ENCODE measurements at regions not wholly inside any gene's neighbourhood (a gene's known extent, or its start where the extent isn't known, plus 50 kb on each side); places are given as distances from the start of the nearest gene placed in this dataset.
"Not testable (repeated sequence)": the region's sequence is repeated elsewhere in the genome, so short reads cannot be mapped to it uniquely, and the experiment has no call there.

DNA sequence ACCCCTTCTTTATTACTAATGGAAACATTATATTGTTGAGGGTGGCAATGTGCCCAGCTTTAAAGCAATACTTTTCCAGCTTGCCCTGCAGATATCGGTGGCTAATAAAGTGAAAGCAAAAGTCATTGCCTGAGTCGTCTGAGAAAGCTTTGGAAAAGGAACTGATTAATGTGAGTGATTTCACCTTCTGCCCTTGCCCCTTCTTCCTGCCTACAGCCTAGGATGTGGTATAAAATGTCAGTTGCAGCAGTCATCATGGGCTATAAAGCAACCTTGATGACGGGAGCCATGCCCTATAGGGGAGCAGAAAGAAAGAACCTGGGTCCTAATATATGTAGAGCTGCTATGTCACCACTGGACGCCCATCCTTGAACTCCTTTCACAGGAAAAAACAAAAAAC is 132.4 kb upstream of the USP9X start:
- peak; percentile 38 for DNase-seq

DNA sequence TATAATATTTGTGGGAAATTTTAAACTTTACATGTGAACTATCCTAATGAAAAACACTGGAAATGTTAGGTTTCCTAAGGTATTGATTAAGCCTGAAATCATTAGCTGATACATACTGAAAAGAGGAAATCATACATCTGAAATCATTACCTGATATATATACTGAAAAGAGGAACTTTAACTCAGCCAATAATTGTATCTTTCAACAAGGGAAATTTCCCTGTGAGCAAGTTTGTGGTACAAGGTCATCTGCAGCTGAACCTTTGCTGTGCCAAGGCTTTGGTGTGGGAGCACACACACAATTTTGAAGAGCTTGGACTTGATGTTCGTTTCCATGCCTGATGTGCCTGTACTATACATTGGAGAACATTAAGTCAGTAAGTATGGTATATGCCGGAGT is 131.9 kb upstream of the USP9X start:
- no peak for DNase-seq

DNA sequence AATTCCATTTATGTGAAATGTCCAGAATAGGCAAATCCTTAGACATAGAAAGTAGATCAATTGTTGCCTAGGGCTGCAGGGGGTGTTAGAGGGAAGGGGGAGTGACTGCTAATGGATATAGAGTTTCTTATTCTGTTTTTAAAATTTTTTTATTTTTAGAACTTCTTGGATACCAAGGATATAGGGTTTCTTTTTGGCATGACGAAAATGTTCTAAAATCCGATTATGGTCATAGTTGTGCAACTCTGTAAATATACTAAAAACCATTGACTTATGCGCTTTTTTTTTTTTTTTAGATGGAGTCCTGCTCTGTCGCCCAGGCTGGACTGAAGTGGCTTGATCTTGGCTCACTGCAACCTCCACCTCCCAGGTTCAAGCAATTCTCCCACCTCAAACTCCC is 125.2 kb upstream of the USP9X start:
- DNase-seq = no peak

DNA sequence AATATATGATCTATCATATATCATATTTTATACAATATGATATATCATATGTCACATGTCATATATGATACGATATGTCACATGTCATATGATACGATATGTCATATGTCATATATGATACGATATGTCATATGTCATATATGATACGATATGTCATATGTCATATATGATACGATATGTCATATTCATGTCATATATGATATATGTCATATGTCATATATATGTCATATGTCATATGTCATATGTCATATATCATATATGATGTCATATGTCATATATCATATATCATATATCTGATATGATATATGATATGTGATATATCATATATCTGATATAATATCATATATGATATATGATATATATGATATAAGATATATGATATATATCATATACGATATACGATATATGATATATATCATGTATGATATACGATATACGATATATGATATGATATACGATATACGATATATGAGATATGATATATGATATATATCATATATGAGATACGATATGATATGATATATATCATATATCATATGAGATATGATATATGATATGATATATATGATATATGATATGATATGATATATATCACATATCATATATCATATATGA is 122.3 kb upstream of the USP9X start:
- DNase-seq = no peak

DNA sequence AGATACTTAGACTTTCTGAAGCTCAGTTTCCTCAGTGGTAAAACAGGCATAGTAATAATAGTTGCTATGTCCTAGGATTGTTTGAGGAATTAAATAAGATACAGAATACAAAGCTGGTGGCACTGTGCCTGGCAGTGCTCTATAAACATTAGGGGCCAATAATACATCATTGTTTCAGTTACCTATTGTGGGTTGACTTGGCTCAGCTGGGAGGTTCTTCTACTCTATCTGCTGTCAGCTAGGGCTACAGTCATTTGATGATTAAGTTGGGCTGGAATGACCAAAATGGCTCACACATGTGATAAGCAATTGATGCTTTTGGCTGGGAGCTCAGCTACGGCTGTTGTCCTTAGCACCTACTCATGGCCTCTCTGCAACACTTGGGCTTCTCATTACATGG is 121.2 kb upstream of the USP9X start:
- no peak for DNase-seq

DNA sequence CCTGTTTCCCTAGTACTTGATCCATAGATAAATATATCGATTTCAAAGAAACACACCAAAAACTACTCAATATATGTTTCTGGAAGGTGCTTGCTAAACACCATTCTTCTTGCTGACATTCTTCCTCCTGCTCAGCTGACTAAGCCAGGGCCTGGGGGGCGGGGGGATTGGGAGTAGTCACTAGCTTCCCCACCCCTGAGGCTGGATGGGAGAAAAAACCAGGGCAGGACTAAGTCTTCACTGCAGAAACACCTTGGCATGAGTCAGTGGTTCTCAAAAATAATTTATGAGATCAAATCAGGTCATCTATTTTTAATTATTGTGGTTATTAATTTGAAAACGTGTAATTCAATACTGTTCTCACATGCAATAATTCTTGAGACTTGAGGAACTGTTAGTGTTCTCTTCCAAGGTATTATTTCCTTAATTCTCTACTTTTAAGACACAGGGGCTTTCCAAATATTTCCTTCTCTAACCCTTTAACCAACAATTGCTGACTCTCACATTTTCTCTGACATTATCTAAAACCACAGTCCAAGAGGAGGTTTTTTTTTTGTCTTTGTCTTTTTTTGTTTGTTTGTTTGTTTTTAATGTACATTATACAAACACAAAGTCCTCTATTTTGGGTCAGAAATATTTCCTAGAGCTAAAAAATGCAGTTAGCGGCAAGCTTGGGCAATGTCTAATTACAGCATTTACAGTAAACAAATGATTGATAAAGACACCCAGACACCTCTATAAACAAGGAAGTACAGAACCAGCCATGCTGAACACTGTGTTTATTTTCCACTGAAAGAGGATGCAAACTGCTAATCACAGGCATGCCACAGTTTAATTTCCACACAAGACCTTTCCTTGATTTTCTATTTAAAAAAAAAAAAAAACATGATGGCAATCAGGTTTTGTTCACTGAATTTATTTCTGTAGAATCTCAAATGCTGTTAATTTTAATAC is 120.3 kb upstream of the USP9X start:
- no peak for DNase-seq

DNA sequence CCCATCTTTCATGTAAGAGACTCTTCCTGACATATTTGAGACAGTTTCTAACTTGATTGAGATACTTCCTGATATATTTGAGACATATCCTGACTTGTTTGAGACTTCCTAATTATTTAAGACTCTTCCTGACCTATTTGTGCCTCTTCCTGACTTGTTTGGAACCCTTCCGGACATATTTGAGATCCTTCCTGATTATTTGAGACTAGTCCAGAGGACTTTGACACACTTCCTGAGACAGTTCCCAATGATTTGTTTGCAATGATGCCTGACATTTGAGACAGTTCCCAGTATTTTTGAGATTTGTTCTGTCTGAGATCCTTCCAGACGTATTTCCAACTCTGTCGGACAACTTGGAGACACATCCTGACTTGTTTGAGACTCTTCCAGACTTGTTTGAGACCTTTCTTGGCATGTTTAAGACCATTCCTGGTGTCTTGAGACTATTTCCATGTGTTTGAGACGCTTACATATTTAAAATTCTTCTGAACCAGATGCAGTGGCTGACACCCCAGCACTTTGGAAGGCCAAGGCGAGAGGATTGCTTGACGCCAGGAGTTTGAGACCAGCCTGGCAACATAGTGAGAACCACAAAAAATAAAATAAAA is 118.9 kb upstream of the USP9X start:
- no peak for DNase-seq

DNA sequence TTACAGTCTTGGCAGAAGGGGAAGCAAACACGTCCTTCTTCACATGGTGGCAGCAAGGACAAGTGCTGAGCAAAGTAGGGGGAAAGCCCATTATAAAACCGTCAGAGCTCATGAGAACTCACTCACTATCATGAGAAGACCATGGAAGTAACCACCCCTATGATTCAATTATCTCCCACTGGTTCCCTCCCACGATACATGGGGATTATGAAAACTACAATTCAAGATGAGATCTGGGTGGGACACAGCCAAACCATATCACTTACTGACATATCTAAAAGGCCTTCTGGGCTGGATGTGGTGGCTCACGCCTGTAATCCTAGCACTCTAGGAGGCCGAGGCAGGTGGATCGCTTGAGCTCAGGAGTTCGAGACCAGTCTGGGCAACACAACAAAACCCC is 117.1 kb upstream of the USP9X start:
- DNase-seq = no peak

DNA sequence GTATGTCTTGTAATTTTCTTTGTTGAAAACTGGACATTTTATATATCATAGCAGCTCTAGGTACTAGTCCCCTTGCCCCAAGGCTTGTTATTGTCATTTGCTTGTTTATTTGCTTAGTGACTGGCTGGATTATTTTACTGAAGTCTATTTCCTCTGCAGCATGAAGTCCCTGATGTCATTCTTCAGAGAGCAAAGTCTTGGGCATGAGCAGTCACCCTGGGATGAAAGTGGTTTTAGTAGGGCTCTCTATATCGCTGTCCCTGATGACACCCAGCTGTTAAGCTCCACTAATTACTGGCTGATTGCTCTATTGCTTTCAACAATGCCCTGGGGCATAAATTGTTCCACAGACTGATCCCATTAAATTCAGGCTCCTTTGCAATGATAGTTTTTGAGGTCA is 113.5 kb upstream of the USP9X start:
- DNase-seq = no peak

DNA sequence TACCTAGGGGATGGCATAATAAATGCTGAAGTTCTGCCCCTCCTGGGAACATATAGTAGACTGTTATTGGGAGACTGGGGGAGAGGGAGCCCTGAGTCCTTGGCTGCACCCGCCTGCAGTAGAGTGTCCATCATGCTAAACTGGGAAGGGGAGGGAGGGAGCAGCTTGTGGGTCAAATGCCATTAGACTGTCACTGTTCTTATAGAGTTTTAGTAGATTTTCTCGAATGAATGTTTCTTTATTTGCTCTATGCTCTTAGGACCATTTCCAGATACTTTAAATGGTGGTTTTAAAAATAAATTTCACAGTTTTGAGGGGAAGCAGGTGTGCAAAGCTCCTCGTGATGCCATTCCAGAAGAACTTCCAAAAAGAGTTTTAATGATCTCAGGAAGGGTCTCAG is 111.6 kb upstream of the USP9X start:
- no peak for DNase-seq

DNA sequence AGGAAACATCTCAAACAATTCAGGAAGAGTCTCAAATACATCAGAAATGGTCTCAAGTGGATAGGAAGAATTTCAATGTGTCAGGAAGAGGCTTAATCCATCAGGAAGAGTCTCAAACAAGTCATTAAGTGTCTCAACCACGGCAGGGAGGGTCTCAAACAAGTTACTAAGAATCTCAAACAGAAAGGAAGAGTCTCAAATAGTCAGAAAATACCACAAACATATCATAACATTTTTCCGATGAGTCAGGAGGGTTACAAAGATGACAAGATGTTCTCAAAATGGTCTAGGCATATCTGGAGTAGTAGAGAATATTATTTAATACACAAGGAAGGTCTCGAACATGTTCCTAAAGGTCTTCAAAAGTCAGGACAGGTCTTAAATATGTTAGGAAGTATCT is 109.3 kb upstream of the USP9X start:
- no peak for DNase-seq

DNA sequence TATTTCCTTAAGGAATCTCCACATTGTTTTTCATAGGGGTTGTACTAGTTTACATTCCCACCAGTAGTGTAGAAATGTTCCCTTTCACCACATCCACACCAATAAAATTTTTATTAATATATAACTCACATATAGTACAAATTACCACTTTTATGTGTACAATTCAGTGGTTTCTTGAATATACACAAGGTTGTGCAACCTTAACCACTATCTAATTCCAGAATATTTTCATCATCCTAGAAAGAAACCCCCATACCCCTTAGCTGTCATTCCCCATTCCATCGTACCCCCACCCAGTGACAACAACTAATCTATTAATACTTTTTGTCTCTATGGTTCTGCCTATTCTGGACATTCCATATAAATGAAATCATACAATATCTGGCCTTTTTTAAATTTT is 108.3 kb upstream of the USP9X start:
- DNase-seq = no peak

DNA sequence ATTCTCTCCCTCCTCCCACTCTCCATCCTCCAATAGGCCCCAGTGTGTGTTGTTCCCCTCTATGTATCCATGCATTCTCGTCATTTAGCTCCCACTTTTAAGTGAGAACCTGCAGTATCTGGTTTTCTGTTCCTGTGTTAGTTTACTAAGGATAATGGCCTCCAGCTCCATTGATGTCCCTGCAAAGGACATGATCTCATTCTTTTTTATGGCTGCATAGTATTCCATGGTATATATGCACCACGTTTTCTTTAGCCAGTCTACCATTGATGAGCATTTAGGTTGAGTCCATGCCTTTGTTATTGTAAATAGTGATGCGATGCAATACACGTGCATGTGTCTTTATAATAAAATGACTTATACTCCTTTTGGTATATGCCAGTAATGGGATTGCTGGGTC is 100.3 kb upstream of the USP9X start:
- no peak for DNase-seq

DNA sequence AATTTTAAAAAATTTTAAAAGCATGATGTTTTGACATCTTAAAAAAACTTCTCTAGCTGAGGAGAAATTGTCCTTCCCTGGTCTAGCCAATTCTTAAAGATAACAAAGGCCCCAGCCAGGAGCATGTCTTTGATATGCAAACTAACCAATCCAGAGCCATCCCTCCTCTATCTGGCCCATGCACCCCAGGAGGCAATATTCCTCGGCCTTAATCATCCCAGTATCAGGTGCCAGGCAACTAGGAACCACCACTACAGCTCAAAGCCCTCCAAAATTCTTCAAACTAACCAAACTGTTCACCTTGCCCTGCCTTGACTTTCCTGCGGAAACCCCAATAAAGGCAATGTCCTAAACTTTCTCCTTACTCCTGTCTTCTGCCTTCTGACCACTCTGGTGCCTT is 97.8 kb upstream of the USP9X start:
- no peak for DNase-seq

DNA sequence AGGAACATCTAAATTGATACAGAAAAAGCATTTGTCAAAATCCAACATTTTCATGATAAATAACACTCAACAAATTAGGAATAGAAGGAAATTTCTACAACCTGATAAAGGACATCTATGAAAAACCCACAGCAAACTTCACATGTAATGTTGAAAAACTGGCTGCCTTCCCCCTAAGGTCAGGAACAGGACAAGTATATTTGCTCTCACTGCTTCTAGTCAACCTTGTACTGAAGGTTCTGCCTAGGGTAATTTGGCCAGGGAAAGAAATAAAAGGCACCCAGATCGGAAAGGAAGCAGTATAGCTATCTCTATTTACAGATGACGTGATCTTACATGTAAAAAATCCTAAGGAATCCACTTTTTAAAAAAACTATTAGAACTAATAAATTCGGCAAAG is 97.1 kb upstream of the USP9X start:
- no peak for DNase-seq

DNA sequence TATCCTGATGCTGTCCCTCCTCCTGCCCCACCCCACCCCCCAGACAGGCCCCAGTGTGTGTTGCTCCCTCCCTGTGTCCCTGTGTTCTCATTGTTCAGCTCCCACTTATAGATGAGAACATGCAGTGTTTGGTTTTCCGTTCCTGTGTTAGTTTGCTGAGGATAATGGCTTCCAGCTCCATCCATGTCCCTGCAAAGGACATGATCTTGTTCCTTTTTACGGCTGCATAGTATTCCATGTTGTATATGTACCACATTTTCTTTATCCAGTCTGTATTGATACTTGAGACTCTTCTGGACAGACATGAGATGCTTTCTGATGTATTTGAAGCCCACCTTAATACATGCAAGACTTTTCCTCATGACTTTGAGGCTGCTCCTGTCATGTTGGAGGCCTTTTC is 91.8 kb upstream of the USP9X start:
- DNase-seq = not testable (repeated sequence)

DNA sequence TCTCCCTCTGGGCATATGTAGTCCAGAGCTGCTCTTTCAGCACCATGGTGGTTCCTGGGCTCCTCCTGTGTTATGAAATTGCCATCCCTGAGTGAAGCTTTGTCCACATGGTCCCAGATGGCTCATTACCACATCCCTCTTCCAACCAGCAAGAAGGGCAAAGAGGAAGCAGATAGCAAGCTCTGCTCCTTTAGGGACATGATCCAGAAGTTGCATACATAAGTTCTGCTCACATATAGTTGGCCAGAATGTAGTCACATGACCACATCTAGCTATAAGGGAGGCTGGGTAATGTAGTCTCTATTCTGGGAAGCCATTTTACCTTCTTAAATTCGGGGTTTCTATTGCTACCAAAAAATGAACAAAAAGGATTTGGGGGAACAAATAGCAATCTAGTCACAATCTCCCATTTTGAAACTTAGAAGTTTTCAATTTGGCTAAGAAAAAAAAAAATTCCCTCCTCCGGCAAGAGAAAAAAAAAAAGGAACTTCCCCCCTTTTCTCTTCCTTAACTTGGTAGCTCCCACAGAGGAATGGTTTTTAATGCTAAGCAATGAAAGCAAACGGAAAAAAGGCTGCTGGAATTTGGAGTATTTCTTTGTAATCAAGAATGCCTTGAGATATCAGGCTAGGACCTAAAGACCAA is 88.2 kb upstream of the USP9X start:
- no peak for DNase-seq

DNA sequence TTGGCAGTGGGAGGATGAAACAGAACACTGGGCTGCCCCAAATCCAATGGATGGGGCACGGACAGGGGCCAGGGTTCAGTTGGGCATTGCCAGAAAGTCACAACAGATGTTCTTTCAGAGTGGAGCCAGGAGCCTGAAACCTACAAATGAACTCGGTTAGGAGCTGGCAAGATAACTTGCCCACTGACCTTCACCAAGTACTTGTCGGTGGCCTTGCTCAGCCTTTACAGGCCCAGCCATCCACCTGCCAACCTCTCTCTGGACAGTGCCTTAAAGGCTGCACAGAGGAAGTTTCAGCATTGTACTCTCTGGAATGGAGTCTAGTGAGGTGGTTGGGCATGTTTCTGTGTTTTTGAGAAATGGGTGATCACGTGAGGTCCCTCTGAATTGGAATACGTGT is 87.1 kb upstream of the USP9X start:
- no peak for DNase-seq

DNA sequence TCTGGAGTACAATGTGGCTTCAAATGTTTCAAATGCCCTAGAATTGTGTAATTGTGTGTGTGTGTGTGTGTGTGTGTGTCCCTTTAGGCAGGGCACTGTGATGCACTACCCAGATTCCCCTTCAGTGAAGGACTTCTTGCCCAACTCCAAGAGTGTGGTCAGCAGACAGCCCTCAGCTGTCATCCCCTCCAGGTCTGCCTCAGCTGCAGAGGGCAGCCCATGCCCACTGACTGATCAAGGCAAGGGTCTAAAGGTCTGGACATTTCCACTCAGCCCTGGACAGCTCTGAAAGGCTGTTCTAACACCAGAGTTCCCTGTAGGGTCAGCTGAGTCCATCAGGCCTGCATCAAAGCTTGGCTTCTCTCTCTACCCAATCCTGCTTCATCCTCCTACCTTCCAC is 83.9 kb upstream of the USP9X start:
- DNase-seq = no peak

DNA sequence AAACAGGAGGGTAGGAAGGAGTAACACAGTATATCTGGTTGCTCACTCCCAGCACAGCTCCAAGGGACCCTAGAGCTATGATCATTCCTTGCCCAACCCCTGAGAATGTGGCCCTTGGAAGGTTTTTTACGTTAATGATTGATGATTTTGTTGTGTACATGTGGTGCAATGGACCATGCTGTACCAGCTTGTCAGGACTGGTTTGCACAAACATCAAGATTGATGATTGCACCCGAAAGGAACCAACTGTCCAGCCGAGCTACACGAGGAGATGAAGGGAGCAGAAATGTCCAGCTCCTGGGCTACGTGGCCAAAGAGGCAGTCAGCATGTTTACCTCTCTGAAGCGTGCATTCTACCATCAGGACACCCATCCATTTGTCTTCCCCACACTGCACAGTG is 83.2 kb upstream of the USP9X start:
- DNase-seq = no peak

DNA sequence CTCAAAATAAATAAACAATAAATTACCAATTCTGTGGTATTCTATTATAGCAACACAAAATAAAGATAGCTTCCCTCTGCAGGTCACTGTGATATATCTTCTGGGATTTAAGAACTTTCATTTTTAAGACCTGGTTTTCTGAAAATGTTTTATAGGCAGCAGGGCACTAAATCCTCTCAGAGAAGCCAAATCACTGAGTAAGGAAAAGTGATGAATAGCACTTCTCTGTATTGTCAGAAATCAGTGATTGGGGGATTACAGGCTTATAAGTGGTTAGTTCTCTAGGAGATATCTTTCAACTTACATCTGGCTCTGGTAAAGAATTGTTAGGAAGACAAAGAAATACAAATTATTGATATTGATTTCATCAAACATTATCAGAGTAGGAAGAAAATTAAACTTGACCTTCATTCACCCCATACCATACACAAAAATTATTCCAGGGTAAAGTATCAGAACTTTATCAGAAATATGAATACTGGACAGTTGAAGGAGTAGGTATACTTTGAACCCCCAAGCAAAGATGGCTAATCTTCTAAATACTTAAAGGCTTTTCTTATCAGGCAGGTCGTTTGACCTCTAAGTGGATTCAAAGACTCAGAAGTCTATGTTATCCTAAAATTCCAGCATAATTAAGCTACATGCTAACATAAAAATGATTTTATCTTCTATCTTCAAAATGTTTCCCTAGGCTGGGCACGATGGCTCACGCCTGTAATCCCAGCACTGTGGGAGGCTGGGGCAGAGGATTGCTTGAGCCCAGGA is 81.6 kb upstream of the USP9X start:
- no peak for DNase-seq

DNA sequence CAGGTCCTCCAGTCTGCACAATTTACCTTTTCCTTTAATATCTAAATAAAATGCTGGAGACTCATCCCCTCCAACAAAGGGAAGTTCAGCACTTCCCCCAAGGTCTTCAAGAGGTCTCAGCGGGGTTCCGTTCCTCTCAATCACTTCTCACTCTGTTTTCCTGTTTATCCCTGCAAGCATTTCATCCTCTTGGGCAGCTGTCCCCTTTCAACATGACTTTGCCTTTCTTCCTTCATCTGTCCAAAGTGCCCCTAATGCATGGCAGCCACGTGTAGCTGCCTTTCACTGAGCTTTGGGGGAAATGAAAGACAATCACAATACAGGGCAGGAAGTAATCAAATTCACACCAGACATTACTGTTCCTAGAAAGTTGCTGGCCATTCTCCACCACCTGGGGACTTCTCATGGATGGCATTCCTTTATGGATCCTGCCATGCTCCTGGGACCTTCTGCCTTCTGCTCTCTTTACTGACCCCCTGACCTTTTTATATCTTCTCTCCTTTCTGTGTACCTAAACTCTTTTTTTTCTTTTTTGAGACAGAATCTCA is 79.7 kb upstream of the USP9X start:
- no peak for DNase-seq
